ENCODE measurements at regions not wholly inside any gene's neighbourhood (a gene's known extent, or its start where the extent isn't known, plus 50 kb on each side); places are given as distances from the start of the nearest gene placed in this dataset.
A peak's percentile ranks its signal among the peaks of the same experiment; 100 is the strongest.

DNA sequence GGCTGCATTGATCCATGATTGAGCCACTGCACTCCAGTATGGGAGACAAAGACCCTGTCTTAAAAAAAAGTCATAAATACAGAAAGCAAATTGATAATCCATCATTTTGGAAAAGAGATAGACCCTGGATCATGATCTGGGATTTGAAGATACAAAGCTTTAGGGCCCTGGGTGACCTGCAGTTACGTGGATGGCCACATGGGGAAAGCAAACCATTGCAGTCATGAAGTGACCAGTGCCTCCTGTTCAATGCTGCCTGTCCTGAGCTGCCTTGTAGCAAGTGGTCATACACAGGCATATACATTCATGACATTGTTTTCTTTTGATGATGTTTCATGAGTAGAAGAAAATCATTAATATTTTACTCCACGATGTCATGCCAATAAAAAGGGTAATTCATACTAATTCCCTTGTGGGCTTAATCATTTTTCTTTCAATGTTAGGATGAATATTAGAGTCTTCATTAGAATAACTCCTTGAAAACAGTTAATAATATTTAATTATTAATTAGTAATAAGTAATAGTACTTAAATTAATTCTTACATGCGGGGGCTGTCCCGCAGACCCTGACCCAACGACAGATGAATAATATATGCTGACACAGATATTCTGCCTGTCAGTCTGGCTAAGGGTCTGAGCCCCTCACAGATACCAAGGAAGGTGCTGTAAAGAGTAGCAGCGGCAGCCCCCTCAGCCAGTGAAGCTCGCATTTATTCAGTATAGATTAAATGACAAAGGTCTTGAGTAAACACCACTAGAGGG, 109.0 kb upstream of the UNC13C start:
- peaks cover 8% of the 10 kb centered on the region for H3K4me1 Mint-ChIP-seq (ENCODE audit: unreplicated experiment)
- TF ChIP-seq, protein P1, sequence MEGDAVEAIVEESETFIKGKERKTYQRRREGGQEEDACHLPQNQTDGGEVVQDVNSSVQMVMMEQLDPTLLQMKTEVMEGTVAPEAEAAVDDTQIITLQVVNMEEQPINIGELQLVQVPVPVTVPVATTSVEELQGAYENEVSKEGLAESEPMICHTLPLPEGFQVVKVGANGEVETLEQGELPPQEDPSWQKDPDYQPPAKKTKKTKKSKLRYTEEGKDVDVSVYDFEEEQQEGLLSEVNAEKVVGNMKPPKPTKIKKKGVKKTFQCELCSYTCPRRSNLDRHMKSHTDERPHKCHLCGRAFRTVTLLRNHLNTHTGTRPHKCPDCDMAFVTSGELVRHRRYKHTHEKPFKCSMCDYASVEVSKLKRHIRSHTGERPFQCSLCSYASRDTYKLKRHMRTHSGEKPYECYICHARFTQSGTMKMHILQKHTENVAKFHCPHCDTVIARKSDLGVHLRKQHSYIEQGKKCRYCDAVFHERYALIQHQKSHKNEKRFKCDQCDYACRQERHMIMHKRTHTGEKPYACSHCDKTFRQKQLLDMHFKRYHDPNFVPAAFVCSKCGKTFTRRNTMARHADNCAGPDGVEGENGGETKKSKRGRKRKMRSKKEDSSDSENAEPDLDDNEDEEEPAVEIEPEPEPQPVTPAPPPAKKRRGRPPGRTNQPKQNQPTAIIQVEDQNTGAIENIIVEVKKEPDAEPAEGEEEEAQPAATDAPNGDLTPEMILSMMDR (IDR thresholded peaks at IDR 0.05), result peak; percentile 25
- H3K9me3 Mint-ChIP-seq (ENCODE audit: unreplicated experiment), result peaks cover 23% of the 10 kb centered on the region
- no peak for DNase-seq (ENCODE audit: extremely low spot score, unreplicated experiment)
- no peak overlapping the region for H3K4me3 Mint-ChIP-seq (ENCODE audit: unreplicated experiment)
- no peaks in the 10 kb centered on the region for H3K36me3 Mint-ChIP-seq (ENCODE audit: unreplicated experiment)
- no peaks in the 10 kb centered on the region for H3K27me3 Mint-ChIP-seq (ENCODE audit: unreplicated experiment)
- no peak overlapping the region for H3K27ac Mint-ChIP-seq (ENCODE audit: unreplicated experiment)

- no peaks in the 10 kb centered on the region for H3K4me1 Mint-ChIP-seq (ENCODE audit: unreplicated experiment)
- TF ChIP-seq, protein P1 (IDR thresholded peaks at IDR 0.05), result no peak
- H3K36me3 Mint-ChIP-seq (ENCODE audit: unreplicated experiment), result no peaks in the 10 kb centered on the region
- H3K9me3 Mint-ChIP-seq (ENCODE audit: unreplicated experiment), result no peaks in the 10 kb centered on the region
- no peak overlapping the region for H3K4me3 Mint-ChIP-seq (ENCODE audit: unreplicated experiment)
- no peak for DNase-seq (ENCODE audit: extremely low spot score, unreplicated experiment)
- no peak overlapping the region for H3K27ac Mint-ChIP-seq (ENCODE audit: unreplicated experiment)
- no peaks in the 10 kb centered on the region for H3K27me3 Mint-ChIP-seq (ENCODE audit: unreplicated experiment)
Measured at GRCh38 chr15:53862386-53862785, 102.9 kb upstream of the WDR72 start.

GRCh38 chr15:53861792-53862191, 102.3 kb upstream of the WDR72 start:
- Mint-ChIP-seq H3K27ac (ENCODE audit: unreplicated experiment) (no peak overlapping the region), H3K27me3 (ENCODE audit: unreplicated experiment) (no peaks in the 10 kb centered on the region), H3K4me1 (ENCODE audit: unreplicated experiment) (no peaks in the 10 kb centered on the region), H3K36me3 (ENCODE audit: unreplicated experiment) (no peaks in the 10 kb centered on the region), H3K4me3 (ENCODE audit: unreplicated experiment) (no peak overlapping the region), H3K9me3 (ENCODE audit: unreplicated experiment) (no peaks in the 10 kb centered on the region)
- no peak for DNase-seq (ENCODE audit: extremely low spot score, unreplicated experiment)
- TF ChIP-seq, protein P1 (IDR thresholded peaks at IDR 0.05), result no peak

DNA sequence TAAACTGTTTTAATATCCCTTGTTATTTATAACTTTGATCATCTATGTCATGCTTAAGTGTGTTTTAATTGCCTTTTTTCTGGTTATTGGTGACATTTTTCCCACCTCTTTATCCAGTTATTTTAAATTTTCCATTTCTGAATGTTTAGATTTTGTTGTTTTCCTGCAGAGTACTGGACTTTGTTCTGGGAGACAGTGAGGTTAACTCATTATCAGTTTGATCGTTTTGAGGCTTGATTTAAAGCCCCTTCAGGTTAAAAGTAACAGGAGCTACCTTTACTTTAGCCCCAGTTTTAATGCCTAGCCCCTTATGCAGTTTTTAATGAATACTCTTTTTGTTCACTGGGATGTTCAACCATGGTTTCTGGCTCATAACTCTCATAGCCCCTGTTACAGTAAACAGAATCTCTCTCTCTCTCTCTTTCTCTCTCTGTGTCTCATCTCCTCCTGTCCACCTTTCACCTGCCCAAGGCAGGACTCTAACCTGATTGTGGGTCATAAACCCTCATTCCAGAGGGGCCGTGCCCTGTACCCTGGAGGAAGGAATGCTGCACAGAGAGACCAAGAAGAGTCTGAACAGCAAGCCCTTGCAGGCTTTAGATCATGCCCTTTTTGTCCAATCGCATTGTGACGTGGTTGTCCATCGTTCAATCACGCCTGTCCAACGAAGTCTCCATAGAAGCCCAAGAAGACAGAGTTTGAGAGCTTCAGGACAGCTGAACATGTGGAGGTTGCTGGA, 91.8 kb upstream of the WDR72 start:
- no peaks in the 10 kb centered on the region for H3K4me1 Mint-ChIP-seq (ENCODE audit: unreplicated experiment)
- H3K36me3 Mint-ChIP-seq (ENCODE audit: unreplicated experiment), result no peaks in the 10 kb centered on the region
- peaks cover 19% of the 10 kb centered on the region for H3K9me3 Mint-ChIP-seq (ENCODE audit: unreplicated experiment)
- DNase-seq (ENCODE audit: extremely low spot score, unreplicated experiment), result no peak
- H3K27ac Mint-ChIP-seq (ENCODE audit: unreplicated experiment), result no peak overlapping the region
- TF ChIP-seq, protein P1 (IDR thresholded peaks at IDR 0.05), result no peak
- H3K4me3 Mint-ChIP-seq (ENCODE audit: unreplicated experiment), result no peak overlapping the region
- H3K27me3 Mint-ChIP-seq (ENCODE audit: unreplicated experiment), result no peaks in the 10 kb centered on the region

DNA sequence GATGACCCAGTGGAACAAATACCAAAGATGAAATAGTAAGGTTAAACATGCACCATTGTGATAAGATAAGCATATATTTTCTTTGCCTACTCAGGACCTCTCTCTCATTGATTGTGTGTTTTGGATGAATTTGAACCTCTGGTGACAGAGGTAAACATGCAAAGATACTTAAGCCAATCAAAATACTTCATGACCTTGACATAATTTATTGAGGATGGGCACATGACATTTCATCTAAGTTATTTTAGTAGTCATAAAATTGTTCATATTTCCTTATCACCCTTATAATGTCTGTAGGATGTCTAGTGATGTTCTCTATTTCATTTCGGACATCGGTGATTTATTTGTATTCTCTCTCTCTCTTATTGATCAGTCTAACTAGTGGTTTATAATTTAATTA, 88.3 kb upstream of the WDR72 start:
- H3K27ac Mint-ChIP-seq (ENCODE audit: unreplicated experiment), result no peak overlapping the region
- H3K27me3 Mint-ChIP-seq (ENCODE audit: unreplicated experiment), result no peaks in the 10 kb centered on the region
- no peak overlapping the region for H3K4me3 Mint-ChIP-seq (ENCODE audit: unreplicated experiment)
- TF ChIP-seq, protein P1 (IDR thresholded peaks at IDR 0.05), result no peak
- H3K4me1 Mint-ChIP-seq (ENCODE audit: unreplicated experiment), result no peaks in the 10 kb centered on the region
- H3K36me3 Mint-ChIP-seq (ENCODE audit: unreplicated experiment), result no peaks in the 10 kb centered on the region
- no peak for DNase-seq (ENCODE audit: extremely low spot score, unreplicated experiment)
- peaks cover 4% of the 10 kb centered on the region for H3K9me3 Mint-ChIP-seq (ENCODE audit: unreplicated experiment)

Measured in osteocyte (in vitro differentiated cells).